H9 (cell line): ENCODE measurements at regions not wholly inside any gene's neighbourhood (a gene's known extent, or its start where the extent isn't known, plus 50 kb on each side); places are given as distances from the start of the nearest gene placed in this dataset.

ENCODE experiments used
- DNase-seq: peaks from one replicate; pipeline ENCODE4 v3.0.0-alpha.2; 2017
- H2AFZ ChIP-seq: one replicate; pipeline ENCODE4 v1.6.1; 2013; ENCODE audit warnings: mild to moderate bottlenecking, low read length, control low read depth, moderate library complexity
- H2AK5ac ChIP-seq: 2 replicates; pipeline ENCODE4 v1.6.1; 2013; ENCODE audit warnings: low read length, control low read depth, mixed read lengths; ENCODE audit not compliant: insufficient read length
- H2BK120ac ChIP-seq: one replicate; pipeline ENCODE4 v1.6.1; 2013; ENCODE audit warnings: low read depth, mild to moderate bottlenecking, low read length, control low read depth, inconsistent platforms; ENCODE audit not compliant: poor library complexity, severe bottlenecking
- H2BK12ac ChIP-seq: 2 replicates; pipeline ENCODE4 v1.6.1; 2013; ENCODE audit warnings: low read length, control low read depth, mixed read lengths, low read depth; ENCODE audit not compliant: insufficient read length
- H2BK15ac ChIP-seq: 2 replicates; pipeline ENCODE4 v1.6.1; 2013; ENCODE audit warnings: low read depth, low read length, control low read depth
- H2BK20ac ChIP-seq: one replicate; pipeline ENCODE4 v1.6.1; 2013; ENCODE audit warnings: low read depth, mild to moderate bottlenecking, low read length, control low read depth, inconsistent platforms; ENCODE audit not compliant: poor library complexity, severe bottlenecking
- H2BK5ac ChIP-seq: 2 replicates; pipeline ENCODE4 v1.6.1; 2013; ENCODE audit warnings: low read length, control low read depth, mixed read lengths; ENCODE audit not compliant: insufficient read length
- H3K14ac ChIP-seq: 2 replicates; pipeline ENCODE4 v1.6.1; 2013; ENCODE audit warnings: low read length, control low read depth; ENCODE audit not compliant: insufficient read depth
- H3K18ac ChIP-seq: 2 replicates; pipeline ENCODE4 v1.6.1; 2013; ENCODE audit warnings: low read depth, mild to moderate bottlenecking, mixed read lengths, low read length, control low read depth; ENCODE audit not compliant: insufficient read length
- H3K23ac ChIP-seq: 2 replicates; pipeline ENCODE4 v1.6.1; 2013; ENCODE audit warnings: low read length, control low read depth, mixed read lengths, low read depth; ENCODE audit not compliant: insufficient read length
- H3K23me2 ChIP-seq: 2 replicates; pipeline ENCODE4 v1.6.1; 2013; ENCODE audit warnings: low read depth, mild to moderate bottlenecking, mixed read lengths, low read length, control low read depth; ENCODE audit not compliant: insufficient read length, poor library complexity, severe bottlenecking
- H3K27ac ChIP-seq: 2 replicates; pipeline ENCODE4 v1.5.1; 2013; ENCODE audit warnings: low read length, control low read depth, mixed read lengths, low read depth; ENCODE audit not compliant: insufficient read length
- H3K27me3 ChIP-seq: 2 replicates; pipeline ENCODE4 v1.6.1; 2013; ENCODE audit warnings: low read length, control low read depth, inconsistent platforms; ENCODE audit not compliant: insufficient read depth
- H3K4ac ChIP-seq: 2 replicates; pipeline ENCODE4 v1.6.1; 2013; ENCODE audit warnings: low read depth, mild to moderate bottlenecking, control low read depth, inconsistent platforms, low read length, moderate library complexity
- H3K4me1 ChIP-seq: 2 replicates; pipeline ENCODE4 v1.6.1; 2013; ENCODE audit warnings: low read length, control low read depth, inconsistent platforms; ENCODE audit not compliant: insufficient read depth
- H3K4me2 ChIP-seq: 2 replicates; pipeline ENCODE4 v1.6.1; 2013; ENCODE audit warnings: low read length, control low read depth, mixed read lengths; ENCODE audit not compliant: insufficient read length, insufficient read depth
- H3K56ac ChIP-seq: 2 replicates; pipeline ENCODE4 v1.6.1; 2013; ENCODE audit warnings: low read depth, mild to moderate bottlenecking, mixed read lengths, low read length, control low read depth; ENCODE audit not compliant: insufficient read length
- H3K79me1 ChIP-seq: 2 replicates; pipeline ENCODE4 v1.6.1; 2013; ENCODE audit warnings: low read depth, mild to moderate bottlenecking, moderate library complexity, low read length, control low read depth, inconsistent platforms; ENCODE audit not compliant: insufficient read depth, poor library complexity, severe bottlenecking
- H3K79me2 ChIP-seq: 2 replicates; pipeline ENCODE4 v1.6.1; 2013; ENCODE audit warnings: low read length, control low read depth, inconsistent platforms; ENCODE audit not compliant: insufficient read depth
- H3K9ac ChIP-seq: 2 replicates; pipeline ENCODE4 v1.6.1; 2013; ENCODE audit warnings: low read length, control low read depth, mixed read lengths; ENCODE audit not compliant: insufficient read length; ENCODE audit errors: extremely low read depth
- H3K9me3 ChIP-seq: one replicate; pipeline ENCODE4 v1.6.1; 2013; ENCODE audit warnings: low read depth, low read length, inconsistent platforms; ENCODE audit not compliant: control insufficient read depth
- H3T11ph ChIP-seq: one replicate; pipeline ENCODE4 v1.6.1; 2013; ENCODE audit warnings: mild to moderate bottlenecking, low read length, control low read depth, inconsistent platforms
- H4K20me1 ChIP-seq: one replicate; pipeline ENCODE4 v1.6.1; 2013; ENCODE audit not compliant: control insufficient read depth, insufficient read length, insufficient read depth
- H4K5ac ChIP-seq: 2 replicates; pipeline ENCODE4 v1.6.1; 2013; ENCODE audit warnings: low read depth, mild to moderate bottlenecking, mixed read lengths, low read length, control low read depth; ENCODE audit not compliant: insufficient read length
- H4K8ac ChIP-seq: replicated peaks from 2 replicates; pipeline ENCODE4 v1.6.1; 2013; ENCODE audit warnings: low read length, control low read depth, mixed read lengths, low read depth; ENCODE audit not compliant: insufficient read length
- H4K91ac ChIP-seq: 2 replicates; pipeline ENCODE4 v1.6.1; 2013; ENCODE audit warnings: low read depth, mild to moderate bottlenecking, moderate library complexity, mixed read lengths, low read length, control low read depth; ENCODE audit not compliant: insufficient read length
- H3K27ac Mint-ChIP-seq, 3 experiments: 2 replicates in 2 of 3; 3 replicates in 1 of 3; pipeline ENCODE4 v1.8.0; 2020 to 2021; ENCODE audit warnings: mixed read lengths in 3 of 3, mild to moderate bottlenecking in 1 of 3, moderate library complexity in 1 of 3
- H3K27me3 Mint-ChIP-seq: 2 replicates; pipeline ENCODE4 v1.8.0; 2021; ENCODE audit warnings: low read depth, mild to moderate bottlenecking, moderate library complexity, mixed read lengths
- H3K36me3 Mint-ChIP-seq, 3 experiments: 2 replicates in 2 of 3; 3 replicates in 1 of 3; pipeline ENCODE4 v1.8.0; 2020 to 2021; ENCODE audit warnings: low read depth in 3 of 3, mixed read lengths in 3 of 3; ENCODE audit not compliant: insufficient read depth in 1 of 3
- H3K4me1 Mint-ChIP-seq, 2 experiments: 2 replicates each; pipeline ENCODE4 v1.8.0; 2020; ENCODE audit warnings: mixed read lengths in 2 of 2
- H3K4me3 Mint-ChIP-seq, 2 experiments: 2 replicates in 1 of 2; 3 replicates in 1 of 2; pipeline ENCODE4 v1.8.0; 2020 to 2021; ENCODE audit warnings: mild to moderate bottlenecking in 2 of 2, mixed read lengths in 2 of 2, moderate library complexity in 1 of 2
- H3K9me3 Mint-ChIP-seq, 2 experiments: 2 replicates in 1 of 2; 3 replicates in 1 of 2; pipeline ENCODE4 v1.8.0; 2020; ENCODE audit warnings: mild to moderate bottlenecking in 2 of 2, mixed read lengths in 2 of 2, moderate library complexity in 1 of 2
- CTCF ChIP-seq: fragments of 200-600 bp; sonication (generic); conservative IDR thresholded peaks from 3 replicates; pipeline ENCODE4 v1.8.0; 2021; ENCODE audit warnings: antibody characterized with exemption, mild to moderate bottlenecking
- WGBS: extraction: QIAGEN DNeasy Blood & Tissue Kit; methylation state at CpG from one replicate; pipeline ENCODE4 v1.1.7; 2013; ENCODE audit warnings: missing lambda C conversion rate, low lambda C conversion rate, mixed read lengths; ENCODE audit not compliant: insufficient read length; ENCODE audit errors: extremely low coverage; 5-methylcytosine and 5-hydroxymethylcytosine counted together

GRCh38 chr17:45718791-45719190, 65.3 kb upstream of the CRHR1 start:
- H4K5ac ChIP-seq = no peak overlapping the region
- H3K27ac ChIP-seq = no peak overlapping the region
- no peak overlapping the region for H3K23ac ChIP-seq
- no peak overlapping the region for H3K27ac Mint-ChIP-seq
- no peaks in the 10 kb centered on the region for H3K27me3 ChIP-seq
- H3K9me3 ChIP-seq = no peaks in the 10 kb centered on the region
- H4K91ac ChIP-seq = no peak overlapping the region
- H4K20me1 ChIP-seq = no peaks in the 10 kb centered on the region
- WGBS = no CpG with 5 or more reads among the region's 5 CpGs
- no peak overlapping the region for H3K9ac ChIP-seq
- DNase-seq = no peak
- peaks cover 14 to 15% of the 10 kb centered on the region in 2 experiments for H3K4me1 Mint-ChIP-seq
- no peak overlapping the region for H3K4ac ChIP-seq
- no peak overlapping the region for H3K14ac ChIP-seq
- no peak overlapping the region for H2BK12ac ChIP-seq
- H2BK15ac ChIP-seq = no peak overlapping the region
- no peak overlapping the region for H3T11ph ChIP-seq
- no peak overlapping the region for H3K4me3 Mint-ChIP-seq
- H2BK20ac ChIP-seq = no peak overlapping the region
- H2BK5ac ChIP-seq = no peak overlapping the region
- no peak overlapping the region for H3K56ac ChIP-seq
- H3K4me1 ChIP-seq = no peaks in the 10 kb centered on the region
- no peak overlapping the region for H4K8ac ChIP-seq
- no peak overlapping the region for H3K4me2 ChIP-seq
- no peak overlapping the region for H2BK120ac ChIP-seq
- no peak overlapping the region for H2AK5ac ChIP-seq
- peaks cover 33% of the 10 kb centered on the region for H3K27me3 Mint-ChIP-seq
- no peaks in the 10 kb centered on the region for H3K23me2 ChIP-seq
- no peaks in the 10 kb centered on the region for H3K79me2 ChIP-seq
- H2AFZ ChIP-seq = no peak overlapping the region
- H3K79me1 ChIP-seq = no peaks in the 10 kb centered on the region
- H3K36me3 Mint-ChIP-seq = no peaks in the 10 kb centered on the region
- H3K9me3 Mint-ChIP-seq = peaks cover 0 to 3% of the 10 kb centered on the region in 2 experiments; a peak in 2 of 5 replicates
- no peak for TF ChIP-seq CTCF
- no peak overlapping the region for H3K18ac ChIP-seq
